ENCODE measurements at regions not wholly inside any gene's neighbourhood (a gene's known extent, or its start where the extent isn't known, plus 50 kb on each side); places are given as distances from the start of the nearest gene placed in this dataset.
"Not testable (repeated sequence)": the region's sequence is repeated elsewhere in the genome, so short reads cannot be mapped to it uniquely, and the experiment has no call there.

- H4K5ac ChIP-seq (ENCODE audit: low read depth, low read length); DNase-seq; H2AK5ac ChIP-seq (ENCODE audit: low read depth, low read length); H3K27ac ChIP-seq (ENCODE audit: insufficient read depth, low read length); in situ Hi-C loops (cut with MboI; ENCODE audit: low sequenced_read_pairs); POLR2A ChIA-PET (ENCODE audit: unreplicated experiment); H3K79me1 ChIP-seq (ENCODE audit: low read depth in 1 of 2, low read length in 2 of 2); intact Hi-C loops (cut with micrococcal nuclease); H3K9me1 ChIP-seq (ENCODE audit: insufficient read depth, low read length); H2AFZ ChIP-seq (replicated peaks; ENCODE audit: low read length, poor library complexity); H2AK9ac ChIP-seq (replicated peaks; ENCODE audit: low read depth, low read length, poor library complexity); H3K4me2 ChIP-seq (ENCODE audit: low read depth, low read length); dilution Hi-C loops (cut with HindIII; ENCODE audit: low sequenced_read_pairs, unreplicated experiment); H3K9me3 ChIP-seq (ENCODE audit: control insufficient read depth, insufficient read depth, low read length); ATAC-seq (ENCODE audit: low read depth); H3K18ac ChIP-seq (ENCODE audit: low read depth, low read length); H2BK15ac ChIP-seq (ENCODE audit: low read depth, low read length); H4K8ac ChIP-seq (ENCODE audit: low read depth in 2 of 2, low read length in 2 of 2); BruUV-seq (replicated peaks); H3K56ac ChIP-seq (ENCODE audit: extremely low read depth, insufficient read depth, low read length); H3K4me1 ChIP-seq (ENCODE audit: control insufficient read depth, insufficient read depth, low read length); H2BK120ac ChIP-seq (ENCODE audit: low read depth, low read length); H3K4ac ChIP-seq (ENCODE audit: low read depth, low read length); H3K36me3 ChIP-seq (ENCODE audit: control insufficient read depth, insufficient read depth, low read length); H4K91ac ChIP-seq (ENCODE audit: insufficient read depth, low read depth, low read length); H3K4me3 ChIP-seq (ENCODE audit: insufficient read depth, low read depth, low read length); H3K14ac ChIP-seq (replicated peaks; ENCODE audit: low read depth, low read length); H3K23ac ChIP-seq (ENCODE audit: low read depth, low read length); H3K27me3 ChIP-seq (ENCODE audit: control insufficient read depth, insufficient read depth, low read length); H3K9ac ChIP-seq (ENCODE audit: low read depth, low read length); H2BK5ac ChIP-seq (ENCODE audit: low read depth, low read length, poor library complexity, severe bottlenecking); H2BK20ac ChIP-seq (ENCODE audit: low read depth, low read length); H4K20me1 ChIP-seq (ENCODE audit: insufficient read depth, low read length): not testable (repeated sequence)
- WGBS, 2 experiments (ENCODE audit: extremely low coverage in 2 of 2, insufficient read length in 1 of 2), result no CpG with 5 or more reads among the region's 8 CpGs
- CTCF ChIA-PET, result interaction anchor here (0.8 kb wide), 1 partner anchor 14 kb away, joined by 4 read pairs; no protein-coding TSS in a partner anchor
Observed at GRCh38 chr1:112853915-112854314, 102.1 kb downstream of the SLC16A1 start.

All from IMR-90 (cell line).